NK-92 treated with Interleukin-12 subunit alpha and Interleukin-12 subunit beta, amount 100 ng/mL, for 24 hours (cell line): ENCODE measurements at regions not wholly inside any gene's neighbourhood (a gene's known extent, or its start where the extent isn't known, plus 50 kb on each side); places are given as distances from the start of the nearest gene placed in this dataset.

Experiments
- DNase-seq: peaks from one replicate; lab custom pipeline; 2025; lab: John Stamatoyannopoulos, UW

DNA sequence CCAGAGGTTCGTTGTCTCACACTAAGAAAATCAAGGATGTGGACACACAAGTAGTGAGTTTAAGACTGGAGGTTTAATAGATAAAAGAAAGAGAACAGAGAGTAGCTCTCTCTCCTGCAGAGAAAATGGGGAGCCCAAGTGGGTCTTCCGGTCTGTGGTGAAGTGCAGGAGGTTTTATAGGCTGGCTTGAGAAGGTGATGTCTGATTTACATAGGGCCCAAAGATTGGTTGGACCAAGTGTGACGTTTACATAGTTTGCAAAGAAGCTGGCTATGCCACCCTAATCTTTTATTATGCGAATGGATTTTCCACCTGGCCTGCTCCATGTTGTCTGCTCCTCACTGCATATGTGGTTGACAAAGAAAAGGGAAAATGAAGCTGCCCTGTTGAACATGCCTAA lies 430.4 kb upstream of the TRIB2 start:
- DNase-seq = no peak

DNA sequence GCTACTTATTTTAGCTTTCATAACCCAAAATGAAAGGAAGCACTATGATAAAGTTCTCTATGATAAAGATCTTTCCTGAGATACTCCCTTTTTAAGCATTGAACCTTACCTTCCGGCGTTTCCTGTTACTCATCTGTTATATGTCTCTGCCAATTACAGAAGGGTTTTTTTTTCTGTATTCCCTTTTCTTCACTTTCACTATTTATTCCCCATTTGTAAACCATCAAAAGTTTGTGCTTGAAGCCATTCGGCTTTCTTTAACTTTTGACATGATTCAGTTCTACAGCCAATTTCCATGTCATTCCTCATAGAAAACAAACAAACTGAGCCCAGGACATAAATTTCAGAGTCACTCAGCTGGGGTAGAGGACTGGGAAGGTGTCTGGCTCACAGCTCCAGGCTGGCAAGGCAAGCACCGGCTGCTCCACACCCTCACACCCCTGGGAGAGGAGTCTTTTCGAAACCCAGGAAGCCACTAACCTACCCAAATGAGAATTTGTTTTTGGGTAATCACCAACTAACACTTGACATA lies 429.4 kb upstream of the TRIB2 start:
- no peak for DNase-seq

DNA sequence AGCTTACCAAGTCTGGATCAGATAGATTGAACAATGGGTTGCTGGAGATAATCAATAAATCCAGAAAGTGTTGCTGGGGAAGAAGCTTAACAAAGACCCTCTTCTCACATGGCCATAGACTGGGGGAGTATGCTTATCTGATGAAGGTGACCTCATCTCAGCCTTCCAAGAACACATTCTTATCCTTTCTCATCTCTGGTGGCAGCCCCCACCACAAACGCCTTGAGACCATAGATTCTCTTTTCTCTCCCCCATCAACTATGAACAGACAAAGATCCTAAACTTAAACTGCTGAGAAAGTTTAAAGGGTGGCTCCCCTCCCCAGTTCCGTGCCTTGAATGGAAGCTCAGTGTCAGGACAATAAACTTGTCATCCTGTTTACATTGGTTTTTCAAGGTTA lies 428.7 kb upstream of the TRIB2 start:
- DNase-seq = no peak

GRCh38 chr2:12289120-12289802 lies 427.5 kb upstream of the TRIB2 start:
- no peak for DNase-seq

GRCh38 chr2:12291303-12291702 lies 425.4 kb upstream of the TRIB2 start:
- no peak for DNase-seq

DNA sequence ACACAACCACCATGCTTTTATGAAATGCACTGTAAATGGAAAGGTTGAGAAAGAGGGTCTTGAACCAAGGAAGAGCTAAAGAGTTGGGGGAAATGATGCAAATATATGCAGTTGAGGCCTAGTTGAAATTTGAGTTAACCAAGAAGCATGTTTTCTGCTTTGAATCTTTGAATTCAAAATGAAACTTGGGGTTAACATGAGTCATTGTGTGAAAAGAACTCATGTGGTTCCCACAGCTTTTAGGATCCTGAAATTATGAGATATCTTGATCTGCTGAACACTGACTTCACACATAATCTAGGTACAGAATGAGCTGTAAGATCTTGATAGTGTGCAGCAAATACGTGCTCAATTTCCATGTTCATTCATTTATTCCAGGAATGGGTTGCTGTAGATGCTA lies 422.9 kb upstream of the TRIB2 start:
- DNase-seq = no peak

DNA sequence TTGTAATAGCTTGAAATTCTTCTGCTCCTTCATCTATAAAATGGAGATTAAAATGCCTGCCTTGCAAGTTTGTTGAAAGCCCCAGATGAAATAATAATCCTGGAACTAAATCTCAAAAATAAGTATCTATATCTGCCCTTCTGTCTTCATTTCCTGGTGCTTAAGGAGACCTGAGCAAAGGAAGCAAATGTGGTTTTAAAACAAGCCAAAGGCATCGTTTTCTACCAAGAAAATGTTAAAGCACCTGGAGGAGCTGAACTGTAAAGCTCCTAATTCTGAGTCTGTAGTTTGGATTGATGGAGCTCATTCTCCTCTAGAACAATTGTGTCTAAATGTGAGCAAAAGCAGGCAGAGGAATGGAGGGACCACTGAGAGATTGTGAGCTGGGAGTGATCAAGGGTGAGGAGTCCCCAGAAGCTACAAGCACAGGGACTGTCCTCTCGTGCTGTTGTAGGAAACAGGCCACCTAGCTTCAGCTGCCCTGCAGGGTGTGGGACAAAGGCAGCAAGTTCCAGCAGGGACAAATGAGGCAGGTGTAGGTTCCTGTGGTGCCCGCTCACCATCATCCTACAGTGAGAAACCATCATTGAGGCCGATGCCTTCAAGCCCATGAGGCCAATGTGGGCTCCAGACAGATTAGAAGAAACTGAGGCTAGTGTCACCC lies 420.7 kb upstream of the TRIB2 start:
- DNase-seq = no peak

DNA sequence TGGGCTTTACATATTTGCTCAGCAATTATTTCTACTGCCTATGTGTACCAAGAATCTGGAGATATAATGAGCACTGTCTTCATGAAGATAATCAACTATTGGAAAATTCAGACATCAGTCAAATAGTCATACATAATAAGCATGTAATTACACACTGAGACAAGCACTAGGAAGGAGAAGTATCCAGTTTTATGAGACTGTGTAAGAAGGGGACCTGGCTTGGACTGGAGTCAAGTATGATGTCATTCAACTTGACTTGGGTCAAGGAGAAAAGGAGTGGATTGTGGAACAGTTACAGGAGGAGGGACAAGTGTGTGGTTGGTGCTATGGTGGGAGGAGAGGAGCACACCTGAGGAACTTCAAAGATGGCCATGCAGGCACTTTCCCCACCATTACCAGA lies 419.8 kb upstream of the TRIB2 start:
- no peak for DNase-seq

DNA sequence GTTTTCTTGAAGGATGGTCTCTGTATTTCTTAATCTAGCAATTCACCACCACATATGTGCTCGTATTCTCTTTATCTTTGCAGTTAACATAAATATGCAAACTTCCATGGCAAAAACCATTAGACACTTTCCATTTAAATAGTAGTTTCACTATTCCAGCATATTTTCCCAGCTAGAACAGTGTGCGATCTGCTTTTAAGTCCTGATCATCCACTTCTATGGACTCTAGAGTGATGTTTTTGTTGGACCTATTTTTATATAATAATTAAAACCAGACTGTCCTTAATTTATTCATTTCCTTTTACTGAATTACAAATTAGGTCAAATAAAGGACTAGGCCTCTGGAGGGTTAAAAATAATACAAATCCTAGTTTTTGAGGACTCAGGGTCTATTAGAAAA lies 418.4 kb upstream of the TRIB2 start:
- DNase-seq = no peak

GRCh38 chr2:12299431-12299830 lies 417.3 kb upstream of the TRIB2 start:
- DNase-seq = no peak

GRCh38 chr2:12300019-12300602 lies 416.6 kb upstream of the TRIB2 start:
- DNase-seq = no peak

- DNase-seq = no peak
These were observed 415.8 kb upstream of the TRIB2 start for GRCh38 chr2:12300927-12301326.

GRCh38 chr2:12302140-12302539 lies 414.6 kb upstream of the TRIB2 start:
- no peak for DNase-seq

DNA sequence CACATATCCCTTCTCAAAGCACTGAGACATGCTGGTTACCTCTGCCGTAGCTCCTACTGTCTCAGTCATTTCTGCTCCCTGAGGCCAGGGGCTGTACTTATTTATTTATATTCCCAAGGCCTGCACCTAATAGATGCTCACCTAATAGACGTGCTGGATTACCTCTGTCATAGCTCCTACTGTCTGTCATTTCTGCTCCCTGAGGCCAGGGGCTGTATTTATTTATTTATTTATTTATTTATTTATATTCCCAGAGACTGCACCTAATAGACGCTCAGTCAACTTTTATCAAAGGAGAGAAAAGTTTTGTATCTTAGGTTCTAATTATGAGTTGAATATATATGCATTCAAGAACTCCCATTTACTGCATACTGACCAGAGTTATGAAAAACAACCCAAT lies 414.0 kb upstream of the TRIB2 start:
- no peak for DNase-seq

DNA sequence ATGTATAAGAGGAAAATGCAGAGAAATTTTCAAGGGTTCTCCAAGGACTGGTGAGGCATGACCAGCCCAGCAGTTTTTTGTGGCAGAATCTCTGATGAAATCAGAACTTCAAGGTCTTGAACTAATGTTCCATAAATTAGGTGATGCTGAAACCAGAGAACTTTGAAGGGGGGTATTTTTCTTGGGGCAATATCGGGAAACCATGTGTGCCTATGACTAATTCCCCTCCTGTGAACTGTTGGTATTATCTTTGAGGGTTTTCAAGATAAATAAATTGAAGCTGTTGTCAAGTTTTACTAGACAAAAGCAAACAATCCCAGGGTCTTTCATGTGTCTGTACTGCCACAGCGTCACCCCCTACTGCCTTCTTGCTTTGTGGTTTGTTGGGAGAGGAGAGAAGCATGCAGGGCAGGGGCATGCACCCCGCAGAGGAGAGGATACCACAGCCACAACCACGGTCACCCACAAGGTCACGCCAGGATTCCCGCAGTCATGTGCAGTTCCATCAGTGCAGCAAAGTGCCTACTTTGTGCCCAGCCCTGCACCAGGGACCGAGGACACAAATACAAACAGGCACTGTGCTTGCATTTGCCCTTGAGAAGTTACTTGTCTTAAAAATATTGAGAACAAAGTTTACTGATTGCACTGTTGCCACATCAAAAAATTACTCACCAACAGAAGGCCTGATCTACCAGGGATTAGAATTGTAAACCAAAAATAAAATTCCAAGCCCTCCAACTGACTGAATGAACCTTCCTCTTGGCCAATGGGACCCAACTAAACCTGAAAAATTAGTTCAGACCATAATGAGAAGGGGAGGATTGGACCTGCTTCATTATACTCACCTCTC lies 413.3 kb upstream of the TRIB2 start:
- no peak for DNase-seq

GRCh38 chr2:12304564-12305171 lies 412.1 kb upstream of the TRIB2 start:
- DNase-seq = no peak

DNA sequence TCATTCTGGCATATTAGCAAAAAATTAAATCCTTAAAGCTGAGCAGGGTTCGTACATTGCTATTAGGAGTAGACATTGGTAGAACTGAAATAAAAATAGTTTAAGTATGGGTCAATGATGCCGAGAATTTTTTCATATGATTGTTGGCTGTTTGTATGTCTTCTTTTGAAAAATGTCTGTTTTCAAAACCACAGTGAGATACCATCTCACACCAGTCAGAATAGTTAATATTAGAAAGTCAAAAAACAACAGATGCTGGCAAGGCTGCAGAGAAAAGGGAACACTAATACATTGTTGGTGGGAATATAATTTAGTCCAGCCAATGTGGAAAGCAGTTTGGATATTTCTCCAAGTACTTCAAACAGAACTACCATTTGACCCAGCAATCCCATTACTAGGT lies 410.8 kb upstream of the TRIB2 start:
- no peak for DNase-seq

GRCh38 chr2:12310399-12310798 lies 406.3 kb upstream of the TRIB2 start:
- DNase-seq = no peak

DNA sequence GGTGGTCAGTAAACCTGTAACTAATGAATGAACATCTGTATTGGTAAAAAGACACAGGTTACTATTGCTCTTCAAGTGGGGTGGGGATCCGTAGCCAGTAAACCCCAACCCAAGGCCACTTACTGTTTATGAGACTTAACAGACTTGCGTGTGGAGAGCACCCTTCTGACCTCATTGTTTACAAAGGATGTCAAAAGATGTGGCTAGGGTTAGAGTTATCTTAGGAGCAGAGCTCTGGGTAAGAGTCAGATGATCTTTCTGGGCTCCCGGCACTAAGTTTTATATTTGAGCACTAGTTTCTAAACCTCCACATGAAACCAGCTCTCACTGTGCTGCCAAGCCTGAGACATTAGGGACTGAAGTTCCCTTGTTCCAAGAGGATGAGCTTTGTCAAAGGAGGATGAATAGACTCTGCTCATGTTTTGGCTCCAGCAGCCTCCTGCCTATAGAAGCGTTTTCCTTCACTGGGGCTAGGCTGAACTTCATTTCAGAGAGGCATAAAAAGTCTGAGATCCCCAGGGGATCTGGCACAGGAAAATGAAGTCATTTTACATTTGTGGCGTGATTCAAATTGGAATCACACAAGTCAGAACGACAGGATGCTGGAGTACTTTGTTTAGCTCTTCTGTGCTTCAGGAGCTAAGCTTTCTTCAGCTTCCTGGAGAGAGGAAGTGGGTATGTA lies 403.1 kb upstream of the TRIB2 start:
- DNase-seq = no peak

DNA sequence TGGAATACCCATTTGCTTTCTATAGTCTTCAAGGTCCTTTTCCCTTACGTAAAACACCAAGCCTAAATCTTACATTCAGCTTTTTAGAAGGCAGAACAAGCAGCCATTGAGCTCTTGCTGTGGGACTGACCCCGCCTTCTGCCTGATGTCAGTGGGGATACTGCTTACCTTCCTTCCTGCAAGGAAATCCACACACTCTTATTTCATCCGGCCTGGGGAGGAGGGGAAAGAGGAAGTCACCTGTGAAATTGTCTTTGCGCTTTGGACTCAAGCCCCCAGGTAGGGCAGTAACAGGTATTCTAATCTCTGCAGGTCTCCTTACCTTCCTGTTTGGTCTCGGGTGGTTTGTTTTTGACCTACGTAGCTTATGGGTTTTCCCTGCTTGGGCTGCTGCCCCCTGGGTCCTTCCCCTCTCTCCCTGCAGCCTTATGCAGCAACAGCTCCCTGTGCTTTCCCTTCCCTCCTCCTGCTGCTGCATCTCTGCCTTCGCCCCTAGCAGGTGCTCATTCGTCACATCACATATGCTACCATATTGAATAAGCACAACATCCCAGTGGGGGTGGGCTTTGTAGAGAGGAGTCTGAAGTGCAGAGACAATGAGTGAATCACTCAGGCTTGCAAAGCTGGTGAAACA lies 402.5 kb upstream of the TRIB2 start:
- DNase-seq = no peak

GRCh38 chr2:12315224-12315623 lies 401.5 kb upstream of the TRIB2 start:
- DNase-seq = no peak
